ENCODE measurements at regions not wholly inside any gene's neighbourhood (a gene's known extent, or its start where the extent isn't known, plus 50 kb on each side); places are given as distances from the start of the nearest gene placed in this dataset.

DNA sequence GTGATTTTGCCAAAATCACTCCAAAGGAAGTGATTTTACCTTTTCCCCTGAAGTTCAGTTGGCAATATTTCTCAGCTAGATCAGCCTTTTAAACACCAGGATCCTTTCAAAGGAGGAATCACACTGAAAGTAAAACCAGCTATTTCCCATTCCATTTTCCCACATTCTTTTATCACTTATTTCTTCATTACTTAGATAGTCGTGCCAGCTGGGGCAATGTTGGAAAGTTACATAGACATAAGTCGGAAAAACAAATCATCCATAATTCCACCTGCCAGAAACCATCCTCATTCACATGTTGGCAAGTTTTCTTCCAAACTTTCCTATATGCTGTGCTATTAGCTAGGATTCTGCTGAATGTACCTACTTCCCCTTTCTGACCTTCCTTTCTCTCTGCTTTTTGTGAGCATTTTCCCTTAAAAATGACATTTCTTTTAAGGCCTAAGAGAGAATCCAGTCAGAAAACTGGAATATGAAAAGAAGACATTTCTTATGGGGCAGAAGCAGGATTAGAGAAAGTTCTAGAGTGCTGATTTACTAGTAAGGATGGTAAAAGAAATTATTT is 170.0 kb upstream of the STK17B start:
- TF ChIP-seq, protein P1, sequence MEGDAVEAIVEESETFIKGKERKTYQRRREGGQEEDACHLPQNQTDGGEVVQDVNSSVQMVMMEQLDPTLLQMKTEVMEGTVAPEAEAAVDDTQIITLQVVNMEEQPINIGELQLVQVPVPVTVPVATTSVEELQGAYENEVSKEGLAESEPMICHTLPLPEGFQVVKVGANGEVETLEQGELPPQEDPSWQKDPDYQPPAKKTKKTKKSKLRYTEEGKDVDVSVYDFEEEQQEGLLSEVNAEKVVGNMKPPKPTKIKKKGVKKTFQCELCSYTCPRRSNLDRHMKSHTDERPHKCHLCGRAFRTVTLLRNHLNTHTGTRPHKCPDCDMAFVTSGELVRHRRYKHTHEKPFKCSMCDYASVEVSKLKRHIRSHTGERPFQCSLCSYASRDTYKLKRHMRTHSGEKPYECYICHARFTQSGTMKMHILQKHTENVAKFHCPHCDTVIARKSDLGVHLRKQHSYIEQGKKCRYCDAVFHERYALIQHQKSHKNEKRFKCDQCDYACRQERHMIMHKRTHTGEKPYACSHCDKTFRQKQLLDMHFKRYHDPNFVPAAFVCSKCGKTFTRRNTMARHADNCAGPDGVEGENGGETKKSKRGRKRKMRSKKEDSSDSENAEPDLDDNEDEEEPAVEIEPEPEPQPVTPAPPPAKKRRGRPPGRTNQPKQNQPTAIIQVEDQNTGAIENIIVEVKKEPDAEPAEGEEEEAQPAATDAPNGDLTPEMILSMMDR (IDR thresholded peaks at IDR 0.05; ENCODE audit: insufficient read depth, low read depth, low read length) = no peak
- TF ChIP-seq EZH2 (IDR thresholded peaks at IDR 0.05; ENCODE audit: insufficient read depth, low read length) = no peak
